ENCODE measurements at regions not wholly inside any gene's neighbourhood (a gene's known extent, or its start where the extent isn't known, plus 50 kb on each side); places are given as distances from the start of the nearest gene placed in this dataset.
"Not testable (repeated sequence)": the region's sequence is repeated elsewhere in the genome, so short reads cannot be mapped to it uniquely, and the experiment has no call there.

GRCh38 chr6:95865857-95866256, 149.9 kb upstream of the FUT9 start:
- DNase-seq (ENCODE audit: low read depth), result no peak

GRCh38 chr6:95866732-95867131, 149.0 kb upstream of the FUT9 start:
- DNase-seq (ENCODE audit: low read depth), result no peak

- DNase-seq (ENCODE audit: low read depth), result no peak
Observed at GRCh38 chr6:95867205-95867604, 148.6 kb upstream of the FUT9 start.

GRCh38 chr6:95877480-95877879, 138.3 kb upstream of the FUT9 start:
- DNase-seq (ENCODE audit: low read depth), result no peak

- DNase-seq (ENCODE audit: low read depth), result no peak
Observed at GRCh38 chr6:95879856-95880255, 135.9 kb upstream of the FUT9 start.

GRCh38 chr6:95882371-95882770, 133.4 kb upstream of the FUT9 start:
- no peak for DNase-seq (ENCODE audit: low read depth)

GRCh38 chr6:95888711-95889110, 127.1 kb upstream of the FUT9 start:
- not testable (repeated sequence) for DNase-seq (ENCODE audit: low read depth)

- DNase-seq (ENCODE audit: low read depth), result no peak
Observed at GRCh38 chr6:95905132-95905531, 110.6 kb upstream of the FUT9 start.

GRCh38 chr6:95917034-95917433, 98.7 kb upstream of the FUT9 start:
- DNase-seq (ENCODE audit: low read depth), result no peak

GRCh38 chr6:95923518-95923917, 92.3 kb upstream of the FUT9 start:
- DNase-seq (ENCODE audit: low read depth), result peak; percentile 1

GRCh38 chr6:95935736-95936135, 80.0 kb upstream of the FUT9 start:
- DNase-seq (ENCODE audit: low read depth), result no peak

GRCh38 chr6:95946906-95947305, 68.9 kb upstream of the FUT9 start:
- no peak for DNase-seq (ENCODE audit: low read depth)

GRCh38 chr6:95948324-95948723, 67.5 kb upstream of the FUT9 start:
- no peak for DNase-seq (ENCODE audit: low read depth)

GRCh38 chr6:95949985-95950384, 65.8 kb upstream of the FUT9 start:
- DNase-seq (ENCODE audit: low read depth), result no peak

GRCh38 chr6:95958686-95959085, 57.1 kb upstream of the FUT9 start:
- no peak for DNase-seq (ENCODE audit: low read depth)

- DNase-seq (ENCODE audit: low read depth), result no peak
Observed at GRCh38 chr6:95959261-95959660, 56.5 kb upstream of the FUT9 start.

All from ELR (cell line).